Fibroblast of lung (primary cell): ENCODE measurements at regions not wholly inside any gene's neighbourhood (a gene's known extent, or its start where the extent isn't known, plus 50 kb on each side); places are given as distances from the start of the nearest gene placed in this dataset.

Experiments
- CTCF ChIP-seq, 2 donors: IDR thresholded peaks in 1 of 2; conservative IDR thresholded peaks in 1 of 2; 1 replicate in 1 of 2; 2 replicates in 1 of 2; pipeline ENCODE4 v1.5.1; 2011 to 2012; ENCODE audit warnings: low read length in 2 of 2, control low read depth in 1 of 2, inconsistent platforms in 1 of 2, low read depth in 1 of 2, mild to moderate bottlenecking in 1 of 2
- EZH2 ChIP-seq: IDR thresholded peaks from 2 replicates; pipeline ENCODE4 v1.5.1; 2012; ENCODE audit warnings: low read length, control low read depth, mild to moderate bottlenecking; ENCODE audit errors: missing control alignments

- TF ChIP-seq EZH2 (no peak), CTCF (conservative IDR thresholded peaks at IDR 0.05 in 1 of 2, IDR thresholded peaks at IDR 0.05 in 1 of 2; ENCODE audit: low read depth in 1 of 2, low read length in 2 of 2) (no peak)
These were observed 366.1 kb downstream of the UTRN start for GRCh38 chr6:144651234-144651633.
